Ishikawa (cell line): ENCODE measurements at regions not wholly inside any gene's neighbourhood (a gene's known extent, or its start where the extent isn't known, plus 50 kb on each side); places are given as distances from the start of the nearest gene placed in this dataset.
A peak's percentile ranks its signal among the peaks of the same experiment; 100 is the strongest.

Experiments
- CEBPB ChIP-seq: IDR thresholded peaks from 2 replicates; pipeline ENCODE4 v1.6.1; 2012
- CREB1 ChIP-seq: IDR thresholded peaks from 2 replicates; pipeline ENCODE4 v1.6.1; 2012; ENCODE audit warnings: low read depth
- EGR1 ChIP-seq: IDR thresholded peaks from 2 replicates; pipeline ENCODE4 v1.6.1; 2012
- EP300 ChIP-seq: IDR thresholded peaks from 2 replicates; pipeline ENCODE4 v1.6.1; 2012; ENCODE audit warnings: borderline replicate concordance
- FOXM1 ChIP-seq: IDR thresholded peaks from 2 replicates; pipeline ENCODE4 v1.6.1; 2012; ENCODE audit warnings: low read depth, borderline replicate concordance
- NFIC ChIP-seq: IDR thresholded peaks from 2 replicates; pipeline ENCODE4 v1.6.1; 2012
- RAD21 ChIP-seq: IDR thresholded peaks from 2 replicates; pipeline ENCODE4 v1.6.1; 2012; ENCODE audit warnings: low read depth
- REST ChIP-seq: IDR thresholded peaks from 2 replicates; pipeline ENCODE4 v1.6.1; 2012; ENCODE audit warnings: low read depth, mild to moderate bottlenecking
- TAF1 ChIP-seq: IDR thresholded peaks from 2 replicates; pipeline ENCODE4 v1.6.1; 2012; ENCODE audit warnings: low read depth, mild to moderate bottlenecking
- TCF12 ChIP-seq: IDR thresholded peaks from 2 replicates; pipeline ENCODE4 v1.6.1; 2012; ENCODE audit warnings: low read depth
- TEAD4 ChIP-seq: IDR thresholded peaks from 2 replicates; pipeline ENCODE4 v1.6.1; 2012
- USF1 ChIP-seq: IDR thresholded peaks from 2 replicates; pipeline ENCODE4 v1.6.1; 2012
- YY1 ChIP-seq: IDR thresholded peaks from 2 replicates; pipeline ENCODE4 v1.6.1; 2012; ENCODE audit warnings: low read depth
- ZBTB7A ChIP-seq: IDR thresholded peaks from 2 replicates; pipeline ENCODE4 v1.6.1; 2012; ENCODE audit warnings: low read depth
- TF ChIP-seq, protein P1 (sequence below): IDR thresholded peaks from 2 replicates; pipeline ENCODE4 v1.6.1; 2012

GRCh38 chr4:73311428-73311827 is 52.8 kb upstream of the ANKRD17 start:
- peak; percentile 32; the same call in 1 of the 2 replicates for TF ChIP-seq RAD21
- TF ChIP-seq TAF1 = no peak
- no peak for TF ChIP-seq EP300

DNA sequence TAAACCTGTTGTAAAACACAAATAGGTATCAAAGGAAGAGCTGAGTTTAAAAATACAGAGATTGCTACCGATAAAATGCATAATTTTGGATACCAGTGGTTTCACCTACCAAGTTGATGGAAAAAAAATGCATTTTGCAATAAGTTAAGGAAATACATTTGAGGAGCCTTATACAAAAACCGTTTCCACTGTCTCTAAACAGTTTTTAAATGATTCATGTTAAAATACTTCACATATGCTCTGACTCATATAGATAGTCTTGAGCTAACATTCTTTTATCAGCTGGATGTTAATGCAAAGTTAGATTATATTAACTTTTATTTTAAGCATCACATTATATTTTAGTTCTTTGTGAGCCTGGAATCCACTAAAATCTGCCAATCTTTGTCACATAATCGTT is 50.6 kb upstream of the ANKRD17 start:
- TF ChIP-seq FOXM1 = no peak
- TF ChIP-seq CREB1 = no peak
- no peak for TF ChIP-seq EGR1
- TF ChIP-seq EP300 = no peak
- TF ChIP-seq TEAD4 = no peak
- no peak for TF ChIP-seq ZBTB7A
- TF ChIP-seq NFIC = no peak
- TF ChIP-seq, protein P1, sequence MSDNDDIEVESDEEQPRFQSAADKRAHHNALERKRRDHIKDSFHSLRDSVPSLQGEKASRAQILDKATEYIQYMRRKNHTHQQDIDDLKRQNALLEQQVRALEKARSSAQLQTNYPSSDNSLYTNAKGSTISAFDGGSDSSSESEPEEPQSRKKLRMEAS = no peak
- no peak for TF ChIP-seq USF1
- no peak for TF ChIP-seq TCF12
- TF ChIP-seq TAF1 = no peak
- TF ChIP-seq CEBPB = no peak
- no peak for TF ChIP-seq REST
- no peak for TF ChIP-seq RAD21
- no peak for TF ChIP-seq YY1
